Activated T-helper 1 cell treated with anti-CD3 and anti-CD28 coated beads, Interleukin-12 subunit alpha, Interleukin-12 subunit beta, Interleukin-2, Interleukin-4 antibody, amounts not matched to agents 30 ng/mL and 10 ng/mL and 1 ng/mL, durations not matched to agents 14 hours and 24 hours and 36 hours (primary cell): ENCODE measurements at regions not wholly inside any gene's neighbourhood (a gene's known extent, or its start where the extent isn't known, plus 50 kb on each side); places are given as distances from the start of the nearest gene placed in this dataset.

Experiments used
- DNase-seq: peaks from one replicate; pipeline ENCODE4 v3.0.0; 2021; ENCODE audit warnings: low spot score
- H3K27ac Mint-ChIP-seq: one replicate; pipeline ENCODE4 v1.8.0; 2021; ENCODE audit warnings: mild to moderate bottlenecking, mixed read lengths
- H3K27me3 Mint-ChIP-seq: one replicate; pipeline ENCODE4 v1.8.0; 2022; ENCODE audit warnings: mild to moderate bottlenecking, moderate library complexity, mixed read lengths; ENCODE audit not compliant: insufficient read depth
- H3K36me3 Mint-ChIP-seq: one replicate; pipeline ENCODE4 v1.8.0; 2021; ENCODE audit warnings: low read depth, mixed read lengths
- H3K4me1 Mint-ChIP-seq: one replicate; pipeline ENCODE4 v1.8.0; 2021; ENCODE audit warnings: low read depth, mixed read lengths
- H3K4me3 Mint-ChIP-seq: one replicate; pipeline ENCODE4 v1.8.0; 2021; ENCODE audit warnings: mild to moderate bottlenecking, moderate library complexity, mixed read lengths
- H3K9me3 Mint-ChIP-seq: one replicate; pipeline ENCODE4 v1.8.0; 2021; ENCODE audit warnings: mixed read lengths
- intact Hi-C: fragments of 100-400 bp; cut with micrococcal nuclease; formaldehyde crosslinking; loops from one replicate; pipeline ENCODE4 v1.15.1; 2024

DNA sequence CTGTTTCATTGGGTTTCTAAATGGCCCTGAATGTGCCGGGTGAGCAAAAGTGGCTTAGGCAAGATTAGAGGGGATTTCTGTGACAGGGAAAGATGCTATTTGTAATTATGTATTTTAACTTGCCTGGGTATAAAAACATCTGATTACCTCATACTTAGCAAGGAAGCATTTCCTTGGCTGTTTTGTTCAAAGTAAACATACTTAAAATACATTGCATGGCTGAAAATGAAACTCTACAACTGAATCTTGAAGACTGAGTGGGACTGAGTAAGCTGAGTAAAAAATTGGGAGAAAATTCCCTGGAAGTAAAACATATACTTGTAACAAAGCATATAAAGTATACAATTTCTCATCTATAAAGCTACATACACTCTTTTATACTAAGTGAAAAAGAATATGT is 197.5 kb downstream of the IRX1 start:
- Mint-ChIP-seq H3K27ac (no peak overlapping the region), H3K4me3 (no peak overlapping the region), H3K9me3 (peaks cover 5% of the 10 kb centered on the region), H3K27me3 (no peaks in the 10 kb centered on the region), H3K4me1 (no peaks in the 10 kb centered on the region), H3K36me3 (no peaks in the 10 kb centered on the region)
- DNase-seq: no peak
- intact Hi-C loops: no loop called here

DNA sequence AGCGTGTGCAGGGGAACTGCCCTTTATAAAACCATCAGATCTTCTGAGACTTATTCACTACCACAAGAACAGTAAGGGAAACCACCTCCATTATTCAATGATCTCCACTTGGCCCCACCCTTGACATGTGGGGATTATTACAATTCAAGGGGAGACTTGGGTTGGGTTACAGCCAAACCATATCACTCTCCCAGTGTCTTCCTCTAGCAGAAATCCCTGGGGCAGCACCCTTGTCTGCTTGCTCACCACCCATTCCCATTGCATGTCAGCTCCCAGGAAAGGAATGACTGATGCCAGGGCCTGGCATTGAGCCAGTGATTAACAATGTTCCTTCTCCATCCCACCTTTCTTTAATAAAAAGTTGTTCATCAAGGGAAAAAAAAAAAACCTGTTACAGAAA is 199.0 kb downstream of the IRX1 start:
- no peaks in the 10 kb centered on the region for H3K4me1 Mint-ChIP-seq
- no peaks in the 10 kb centered on the region for H3K27me3 Mint-ChIP-seq
- DNase-seq: no peak
- peaks cover 5% of the 10 kb centered on the region for H3K9me3 Mint-ChIP-seq
- no peaks in the 10 kb centered on the region for H3K36me3 Mint-ChIP-seq
- intact Hi-C loops: no loop called here
- H3K27ac Mint-ChIP-seq: no peak overlapping the region
- no peak overlapping the region for H3K4me3 Mint-ChIP-seq

DNA sequence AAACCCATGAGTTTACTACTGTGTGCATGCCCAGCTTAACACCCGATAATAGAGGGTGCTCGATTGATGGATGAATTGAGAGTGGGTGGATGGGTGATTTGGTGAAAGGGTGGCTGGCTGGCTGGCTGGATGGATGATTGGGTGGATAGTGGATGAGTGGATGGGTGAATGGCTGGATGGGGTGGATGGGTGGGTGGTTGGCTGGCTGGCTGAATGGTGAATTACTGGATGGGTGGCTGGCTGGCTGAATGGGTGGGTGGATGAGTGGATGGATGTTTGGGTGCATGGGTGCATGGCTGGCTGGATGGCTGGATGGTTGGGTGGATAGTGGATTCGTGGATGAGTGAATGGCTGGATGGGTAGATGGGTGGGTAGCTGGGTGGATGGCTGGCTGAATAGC is 201.1 kb downstream of the IRX1 start:
- no peak overlapping the region for H3K27ac Mint-ChIP-seq
- peaks cover 5% of the 10 kb centered on the region for H3K9me3 Mint-ChIP-seq
- H3K4me1 Mint-ChIP-seq: no peaks in the 10 kb centered on the region
- no peak for DNase-seq
- intact Hi-C loops: no loop called here
- H3K27me3 Mint-ChIP-seq: no peaks in the 10 kb centered on the region
- H3K36me3 Mint-ChIP-seq: no peaks in the 10 kb centered on the region
- no peak overlapping the region for H3K4me3 Mint-ChIP-seq

DNA sequence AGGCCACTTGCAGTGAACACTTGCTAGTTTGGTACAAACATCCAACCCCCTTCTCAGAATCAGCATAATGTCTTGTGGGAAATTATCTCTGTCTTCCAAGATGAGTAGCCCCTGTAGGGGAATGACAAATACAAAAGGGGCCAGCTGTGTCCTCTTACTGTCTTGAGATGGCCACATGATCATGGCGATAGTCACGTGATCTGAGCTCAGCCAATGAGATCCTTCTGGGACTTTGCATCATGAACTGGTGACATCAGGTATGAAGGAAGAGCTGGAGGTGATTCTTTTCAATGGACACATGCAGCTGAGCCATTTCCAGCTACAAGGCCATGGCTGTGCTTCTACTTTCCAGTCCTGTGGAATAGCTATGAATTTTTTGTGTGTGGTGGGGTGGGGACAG is 206.3 kb downstream of the IRX1 start:
- no peak overlapping the region for H3K27ac Mint-ChIP-seq
- no peaks in the 10 kb centered on the region for H3K9me3 Mint-ChIP-seq
- no peaks in the 10 kb centered on the region for H3K36me3 Mint-ChIP-seq
- no peaks in the 10 kb centered on the region for H3K4me1 Mint-ChIP-seq
- H3K4me3 Mint-ChIP-seq: no peak overlapping the region
- H3K27me3 Mint-ChIP-seq: no peaks in the 10 kb centered on the region
- intact Hi-C loops: no loop called here
- no peak for DNase-seq

DNA sequence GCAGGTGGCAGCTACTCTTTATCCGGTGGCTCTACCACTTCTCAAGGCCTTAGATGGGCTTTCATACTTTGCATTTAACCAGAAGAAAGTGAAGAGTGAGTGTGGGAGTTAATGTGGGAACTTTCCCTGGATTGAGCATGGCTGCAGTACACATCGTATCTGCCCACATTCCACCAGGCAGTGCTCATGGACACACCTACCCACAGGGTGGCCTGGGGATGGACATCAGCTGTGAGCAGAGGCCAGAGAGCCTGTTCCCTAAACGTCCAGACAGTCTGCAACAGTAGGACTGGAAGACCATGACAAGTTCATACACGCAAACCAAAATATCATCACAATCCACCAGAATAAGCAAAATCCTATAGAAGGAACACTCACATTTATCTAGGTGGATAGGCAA is 213.8 kb downstream of the IRX1 start:
- Mint-ChIP-seq H3K9me3 (peaks cover 15% of the 10 kb centered on the region), H3K27me3 (no peaks in the 10 kb centered on the region), H3K27ac (no peak overlapping the region), H3K36me3 (no peaks in the 10 kb centered on the region), H3K4me3 (no peak overlapping the region), H3K4me1 (no peaks in the 10 kb centered on the region)
- no peak for DNase-seq
- intact Hi-C loops: no loop called here

DNA sequence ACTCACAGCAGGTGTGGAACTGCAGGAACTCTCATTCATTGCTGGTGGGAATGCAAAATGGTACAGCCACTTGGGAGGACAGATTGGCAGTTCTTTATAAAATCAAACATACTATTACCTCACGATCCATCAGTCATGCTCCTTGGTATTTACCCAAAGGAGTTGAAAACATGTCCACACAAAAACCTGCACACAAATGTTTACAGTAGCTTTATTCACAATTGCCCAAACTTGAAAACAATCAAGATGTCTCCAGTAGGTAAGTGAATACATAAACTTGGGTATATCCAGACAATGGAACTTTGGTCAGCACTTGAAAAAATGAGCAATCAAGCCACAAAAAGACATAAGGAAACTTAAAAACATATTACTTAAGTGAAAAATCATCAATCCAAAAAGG is 215.5 kb downstream of the IRX1 start:
- intact Hi-C loops: no loop called here
- H3K36me3 Mint-ChIP-seq: no peaks in the 10 kb centered on the region
- H3K4me3 Mint-ChIP-seq: no peak overlapping the region
- H3K27me3 Mint-ChIP-seq: no peaks in the 10 kb centered on the region
- DNase-seq: no peak
- H3K9me3 Mint-ChIP-seq: peaks cover 15% of the 10 kb centered on the region
- H3K27ac Mint-ChIP-seq: no peak overlapping the region
- no peaks in the 10 kb centered on the region for H3K4me1 Mint-ChIP-seq

DNA sequence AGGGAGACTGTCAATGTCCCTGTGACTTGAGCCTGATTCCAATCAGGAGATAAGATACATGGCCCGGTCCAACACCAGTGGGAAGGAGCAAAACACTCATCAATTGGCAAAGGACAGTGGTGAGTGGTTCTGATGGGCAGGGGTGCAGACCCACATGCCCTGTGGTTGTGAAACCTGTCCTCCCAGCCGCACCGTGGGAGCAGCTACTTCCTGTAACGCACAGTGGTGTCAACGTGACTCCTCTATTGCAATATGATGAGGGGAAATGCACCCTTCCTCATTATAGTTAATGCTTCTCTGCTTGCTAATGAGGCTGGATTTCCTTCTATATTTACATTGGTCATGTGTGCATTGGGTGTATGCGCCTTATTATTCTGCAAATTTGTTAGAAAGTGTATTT is 223.0 kb downstream of the IRX1 start:
- no peaks in the 10 kb centered on the region for H3K4me1 Mint-ChIP-seq
- no peaks in the 10 kb centered on the region for H3K27me3 Mint-ChIP-seq
- H3K36me3 Mint-ChIP-seq: no peaks in the 10 kb centered on the region
- no peaks in the 10 kb centered on the region for H3K9me3 Mint-ChIP-seq
- intact Hi-C loops: no loop called here
- H3K27ac Mint-ChIP-seq: no peak overlapping the region
- no peak overlapping the region for H3K4me3 Mint-ChIP-seq
- DNase-seq: no peak

DNA sequence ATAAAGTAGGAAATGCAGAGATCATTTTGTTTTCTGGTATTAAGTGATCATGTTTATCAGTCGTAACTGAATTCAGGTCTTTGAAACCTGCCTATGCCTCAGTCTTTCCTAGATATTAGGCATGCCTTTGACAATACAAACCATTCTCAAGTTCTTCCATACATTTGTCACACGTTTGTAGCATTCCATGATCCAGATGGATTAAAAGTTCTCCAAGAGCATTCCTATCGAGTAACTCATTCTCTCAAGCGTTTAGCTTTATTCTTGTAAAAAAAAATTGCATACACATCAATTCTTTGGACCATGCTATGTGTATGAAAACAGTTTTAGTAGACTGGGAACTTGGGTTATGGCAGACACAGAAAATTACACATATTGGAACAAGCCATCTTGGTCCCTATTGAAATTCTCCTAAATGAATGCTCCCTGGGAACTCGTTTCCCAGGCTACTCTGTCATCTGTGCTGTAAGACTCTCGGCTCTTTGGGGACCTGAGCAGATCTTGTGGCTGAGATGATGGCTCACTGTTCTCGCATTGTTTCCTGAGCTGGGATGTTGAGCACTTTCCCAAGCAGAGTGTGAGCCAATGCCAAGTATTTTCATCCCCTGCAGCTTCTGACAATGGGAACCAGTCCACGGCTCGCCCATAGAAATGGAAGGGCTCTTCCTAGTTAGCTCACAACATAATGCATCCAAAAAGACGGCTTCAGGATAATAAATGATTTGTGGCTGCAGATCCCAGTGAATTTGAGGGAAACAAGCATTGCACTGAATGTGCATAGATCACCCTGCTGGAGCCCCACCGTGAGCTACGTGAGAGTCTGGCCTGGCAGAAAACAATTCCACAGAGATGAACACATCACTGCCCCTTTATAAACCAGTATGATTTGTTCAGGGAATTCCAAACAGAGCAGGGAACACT is 230.2 kb downstream of the IRX1 start:
- H3K4me3 Mint-ChIP-seq: no peak overlapping the region
- no peaks in the 10 kb centered on the region for H3K4me1 Mint-ChIP-seq
- no peak overlapping the region for H3K27ac Mint-ChIP-seq
- no peaks in the 10 kb centered on the region for H3K9me3 Mint-ChIP-seq
- intact Hi-C loops: no loop called here
- peaks cover 2% of the 10 kb centered on the region for H3K27me3 Mint-ChIP-seq
- no peaks in the 10 kb centered on the region for H3K36me3 Mint-ChIP-seq
- no peak for DNase-seq

DNA sequence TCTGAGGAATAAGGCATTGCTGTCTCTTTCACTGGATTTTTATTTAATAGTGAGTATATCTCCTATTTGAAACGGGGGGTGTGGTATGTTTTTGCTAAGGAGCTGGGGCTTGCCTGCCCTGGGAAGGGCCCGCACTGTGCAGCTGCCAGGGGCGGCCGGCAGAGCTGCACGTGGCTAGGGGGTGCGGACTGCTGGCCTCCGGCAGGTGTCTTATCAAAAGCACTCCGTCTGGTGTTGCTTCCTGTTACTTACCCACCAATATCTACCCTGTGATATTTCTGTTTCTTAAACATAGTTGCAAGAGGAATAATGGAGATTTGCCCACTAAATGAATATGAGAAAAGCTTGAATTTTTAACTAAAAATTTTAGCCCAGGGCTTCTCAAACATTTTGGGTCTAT is 232.0 kb downstream of the IRX1 start:
- Mint-ChIP-seq H3K4me1 (no peaks in the 10 kb centered on the region), H3K27me3 (peaks cover 2% of the 10 kb centered on the region), H3K27ac (no peak overlapping the region), H3K4me3 (no peak overlapping the region), H3K36me3 (no peaks in the 10 kb centered on the region), H3K9me3 (no peaks in the 10 kb centered on the region)
- DNase-seq: no peak
- intact Hi-C loops: no loop called here

DNA sequence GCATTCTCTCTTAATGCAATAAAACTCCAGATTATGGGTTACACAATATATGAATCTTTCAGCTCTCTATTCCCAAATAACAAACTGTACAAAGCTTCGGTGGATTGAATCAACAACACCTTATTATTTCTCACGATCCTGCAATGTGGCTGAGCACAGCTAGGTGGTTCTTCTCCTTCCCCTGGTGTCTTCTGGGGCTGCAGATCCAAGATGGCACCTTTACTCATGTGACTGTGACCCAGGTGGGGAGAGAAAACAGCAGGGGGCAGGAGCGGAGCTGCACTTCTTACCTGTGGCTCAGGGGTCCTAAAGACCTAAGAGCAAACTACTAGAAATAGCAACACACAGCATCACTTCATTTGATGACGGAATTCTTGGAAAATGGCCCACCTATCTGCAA is 233.1 kb downstream of the IRX1 start:
- H3K4me1 Mint-ChIP-seq: no peaks in the 10 kb centered on the region
- H3K27ac Mint-ChIP-seq: no peak overlapping the region
- H3K36me3 Mint-ChIP-seq: no peaks in the 10 kb centered on the region
- intact Hi-C loops: no loop called here
- no peaks in the 10 kb centered on the region for H3K9me3 Mint-ChIP-seq
- no peak overlapping the region for H3K4me3 Mint-ChIP-seq
- no peak for DNase-seq
- H3K27me3 Mint-ChIP-seq: peaks cover 2% of the 10 kb centered on the region

DNA sequence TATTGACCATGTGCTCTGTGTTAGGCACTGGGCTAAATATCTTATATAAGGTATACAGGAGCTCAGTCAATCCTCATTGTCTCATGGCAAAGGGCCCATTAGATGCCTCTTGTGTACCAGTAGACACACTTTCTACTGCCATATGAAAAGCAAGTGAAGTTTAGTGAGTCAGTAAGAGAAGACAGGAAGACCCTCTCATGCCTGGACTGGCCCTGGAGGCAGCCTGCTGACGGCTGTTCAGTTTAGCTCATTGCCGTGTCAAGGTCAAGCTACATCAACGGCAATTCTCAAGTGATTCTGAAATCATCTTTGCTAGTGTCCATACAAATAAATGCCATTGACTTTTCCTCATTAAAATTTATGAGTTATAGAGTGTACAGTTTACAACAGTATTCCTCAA is 237.9 kb downstream of the IRX1 start:
- Mint-ChIP-seq H3K36me3 (no peaks in the 10 kb centered on the region), H3K4me1 (no peaks in the 10 kb centered on the region), H3K9me3 (no peaks in the 10 kb centered on the region), H3K4me3 (no peak overlapping the region), H3K27me3 (peaks cover 2% of the 10 kb centered on the region), H3K27ac (no peak overlapping the region)
- no peak for DNase-seq
- intact Hi-C loops: no loop called here

DNA sequence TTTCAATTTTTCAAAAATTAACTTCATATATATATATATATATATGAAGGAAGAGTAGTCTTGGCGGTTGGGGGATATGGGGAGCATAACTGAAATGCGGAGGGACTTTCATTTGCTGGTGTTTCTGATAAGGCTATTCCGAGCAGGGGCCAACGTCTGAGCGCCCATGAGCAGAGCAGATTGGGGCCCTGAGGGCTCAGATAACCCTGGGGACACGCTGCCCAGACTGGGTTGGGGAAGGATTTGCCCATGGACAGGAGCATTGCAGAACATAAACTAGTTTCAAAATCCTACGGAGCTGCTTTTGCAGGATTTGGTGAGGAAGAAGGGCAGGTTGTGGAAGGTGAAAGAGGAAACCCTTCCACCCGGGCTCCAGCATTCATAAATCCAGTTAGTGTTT is 240.2 kb downstream of the IRX1 start:
- no peak overlapping the region for H3K4me3 Mint-ChIP-seq
- intact Hi-C loops: no loop called here
- H3K27ac Mint-ChIP-seq: no peak overlapping the region
- no peak for DNase-seq
- no peaks in the 10 kb centered on the region for H3K36me3 Mint-ChIP-seq
- H3K9me3 Mint-ChIP-seq: no peaks in the 10 kb centered on the region
- H3K27me3 Mint-ChIP-seq: no peaks in the 10 kb centered on the region
- no peaks in the 10 kb centered on the region for H3K4me1 Mint-ChIP-seq

DNA sequence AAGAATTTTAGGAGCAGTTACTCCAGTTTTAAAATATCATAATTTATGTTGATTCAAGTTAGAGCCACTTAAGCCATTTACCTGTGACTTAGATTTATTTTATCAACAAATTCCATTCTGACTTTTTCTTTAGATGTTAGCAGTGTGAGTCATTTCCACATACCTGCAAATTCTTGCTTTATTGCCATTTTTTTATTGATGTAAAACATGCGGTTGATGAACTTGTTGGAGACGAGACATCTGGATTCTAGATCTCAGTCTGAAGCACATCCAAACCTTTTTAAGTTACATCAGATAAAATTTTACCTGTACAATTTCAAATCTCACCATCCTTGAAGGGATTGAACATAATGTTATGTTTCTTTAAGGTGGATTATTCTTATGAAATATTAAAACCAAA is 240.9 kb downstream of the IRX1 start:
- no peaks in the 10 kb centered on the region for H3K9me3 Mint-ChIP-seq
- intact Hi-C loops: no loop called here
- no peak for DNase-seq
- H3K36me3 Mint-ChIP-seq: no peaks in the 10 kb centered on the region
- H3K4me1 Mint-ChIP-seq: no peaks in the 10 kb centered on the region
- H3K27ac Mint-ChIP-seq: no peak overlapping the region
- no peak overlapping the region for H3K4me3 Mint-ChIP-seq
- H3K27me3 Mint-ChIP-seq: no peaks in the 10 kb centered on the region

DNA sequence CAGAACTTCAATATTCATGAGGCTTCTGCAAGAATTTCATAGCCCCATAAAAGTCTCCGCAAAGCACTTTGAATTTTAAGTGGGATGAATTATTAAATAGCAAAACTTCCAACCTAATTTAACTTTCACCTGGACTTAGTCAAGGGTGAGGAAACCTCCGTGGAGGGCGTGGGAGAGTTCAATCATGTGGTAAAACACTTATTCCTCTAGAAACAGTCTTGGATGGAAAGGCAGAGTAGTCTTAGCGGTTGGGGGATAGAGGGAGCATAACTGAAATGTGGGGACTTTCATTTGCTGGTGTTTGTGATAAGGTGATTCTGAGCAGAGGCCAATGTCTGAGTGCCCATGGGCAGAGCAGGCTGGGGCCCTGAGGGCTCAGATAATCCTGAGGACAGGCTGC is 241.9 kb downstream of the IRX1 start:
- Mint-ChIP-seq H3K9me3 (no peaks in the 10 kb centered on the region), H3K4me1 (no peaks in the 10 kb centered on the region), H3K36me3 (no peaks in the 10 kb centered on the region), H3K4me3 (no peak overlapping the region), H3K27ac (no peak overlapping the region), H3K27me3 (no peaks in the 10 kb centered on the region)
- intact Hi-C loops: no loop called here
- no peak for DNase-seq
